ENCODE measurements at regions not wholly inside any gene's neighbourhood (a gene's known extent, or its start where the extent isn't known, plus 50 kb on each side); places are given as distances from the start of the nearest gene placed in this dataset.

DNA sequence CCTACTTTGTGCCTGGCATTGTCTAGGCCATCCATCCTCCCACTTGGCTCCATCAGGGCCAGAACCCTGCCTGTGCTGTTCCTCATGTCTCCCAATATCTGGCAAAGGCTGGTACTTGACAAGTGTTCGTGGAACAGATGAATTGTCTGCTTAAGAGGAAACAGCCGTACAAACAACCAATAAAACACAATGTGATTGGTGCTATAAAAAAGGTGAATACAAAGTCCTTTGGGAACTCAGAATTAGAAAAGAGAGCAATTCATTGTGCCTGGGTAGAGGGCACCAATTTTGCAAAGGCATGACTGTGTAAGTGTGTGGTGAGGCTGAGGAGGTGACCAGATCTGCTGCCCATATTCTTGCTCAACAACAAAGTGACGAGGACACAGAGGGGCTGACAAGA, 164.5 kb upstream of the PPP2R3A start:
- no peaks in the 10 kb centered on the region for H3K27me3 ChIP-seq (ENCODE audit: control insufficient read depth, insufficient read depth, low read length)
- no peaks in the 10 kb centered on the region for H3K36me3 ChIP-seq (ENCODE audit: control insufficient read depth, insufficient read depth, low read length)
- no peak overlapping the region for H3K4me3 ChIP-seq (ENCODE audit: low read length)
- WGBS (ENCODE audit: insufficient coverage), result 50% methylated on average over 1 of the region's 3 CpGs
- no peak for DNase-seq
- H3K4me1 ChIP-seq (ENCODE audit: control insufficient read depth, insufficient read depth, low read length), result no peaks in the 10 kb centered on the region
- H3K27ac ChIP-seq (ENCODE audit: low read length), result no peak overlapping the region
- H3K9me3 ChIP-seq (replicated peaks; ENCODE audit: control insufficient read depth, low read depth, low read length), result no peaks in the 10 kb centered on the region

- 77% methylated on average over 8 of the region's 10 CpGs for WGBS (ENCODE audit: insufficient coverage)
- H3K9me3 ChIP-seq (replicated peaks; ENCODE audit: control insufficient read depth, low read depth, low read length), result no peaks in the 10 kb centered on the region
- H3K36me3 ChIP-seq (ENCODE audit: control insufficient read depth, insufficient read depth, low read length), result no peaks in the 10 kb centered on the region
- H3K27me3 ChIP-seq (ENCODE audit: control insufficient read depth, insufficient read depth, low read length), result no peaks in the 10 kb centered on the region
- no peak overlapping the region for H3K27ac ChIP-seq (ENCODE audit: low read length)
- no peak overlapping the region for H3K4me3 ChIP-seq (ENCODE audit: low read length)
- DNase-seq, result no peak
- H3K4me1 ChIP-seq (ENCODE audit: control insufficient read depth, insufficient read depth, low read length), result no peaks in the 10 kb centered on the region
Observed at GRCh38 chr3:135802171-135802570, 163.4 kb upstream of the PPP2R3A start.

- Histone ChIP-seq H3K9me3 (replicated peaks; ENCODE audit: control insufficient read depth, low read depth, low read length) (no peaks in the 10 kb centered on the region), H3K27me3 (ENCODE audit: control insufficient read depth, insufficient read depth, low read length) (no peaks in the 10 kb centered on the region), H3K4me1 (ENCODE audit: control insufficient read depth, insufficient read depth, low read length) (no peaks in the 10 kb centered on the region), H3K4me3 (ENCODE audit: low read length) (no peak overlapping the region), H3K36me3 (ENCODE audit: control insufficient read depth, insufficient read depth, low read length) (no peaks in the 10 kb centered on the region), H3K27ac (ENCODE audit: low read length) (no peak overlapping the region)
- 85% methylated on average over 2 of the region's 10 CpGs for WGBS (ENCODE audit: insufficient coverage)
- DNase-seq, result no peak
Observed at GRCh38 chr3:135803028-135803692, 162.4 kb upstream of the PPP2R3A start.

DNA sequence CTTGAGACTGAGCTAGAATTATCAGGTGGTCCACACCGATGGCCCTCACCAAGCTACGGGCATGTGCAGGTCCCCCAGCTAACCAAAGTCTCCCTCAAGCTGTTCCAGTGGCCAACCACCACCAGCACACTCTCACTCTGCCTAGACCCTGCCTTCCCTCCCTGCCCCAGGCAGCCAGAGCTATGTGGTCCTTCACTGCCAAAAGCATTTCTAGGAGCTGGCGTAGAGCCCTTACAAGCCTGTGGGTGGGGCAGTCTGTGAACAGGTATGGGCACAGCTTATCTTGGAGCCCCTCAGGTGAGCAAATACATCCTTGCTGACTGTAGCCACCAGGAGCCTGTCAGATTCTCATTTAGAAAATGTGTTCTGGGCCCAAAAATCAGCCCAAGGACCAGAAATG, 159.8 kb upstream of the PPP2R3A start:
- 80% methylated on average over 3 of the region's 3 CpGs for WGBS (ENCODE audit: insufficient coverage)

DNA sequence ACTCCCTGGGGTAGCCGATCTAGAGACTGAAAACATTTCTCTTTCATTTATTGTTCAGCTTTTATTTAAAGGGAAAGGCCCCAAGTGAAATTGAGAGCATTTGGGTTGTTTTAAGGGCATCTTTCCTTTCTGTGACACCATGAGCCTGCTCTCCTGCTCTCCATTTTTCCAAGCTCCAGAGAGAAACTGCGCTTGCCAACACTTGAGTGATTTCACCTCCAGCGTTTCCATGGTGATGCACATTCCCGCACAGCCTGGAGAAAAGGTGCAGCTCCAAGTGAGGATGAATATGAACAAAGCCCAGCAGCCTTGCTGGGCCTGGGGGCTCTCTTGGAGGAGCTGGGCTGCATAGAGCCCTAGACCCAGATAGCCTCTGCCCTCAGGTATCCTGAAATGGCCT, 159.2 kb upstream of the PPP2R3A start:
- Histone ChIP-seq H3K4me3 (ENCODE audit: low read length) (no peak overlapping the region), H3K9me3 (replicated peaks; ENCODE audit: control insufficient read depth, low read depth, low read length) (no peaks in the 10 kb centered on the region), H3K4me1 (ENCODE audit: control insufficient read depth, insufficient read depth, low read length) (no peaks in the 10 kb centered on the region), H3K36me3 (ENCODE audit: control insufficient read depth, insufficient read depth, low read length) (no peaks in the 10 kb centered on the region), H3K27ac (ENCODE audit: low read length) (no peak overlapping the region), H3K27me3 (ENCODE audit: control insufficient read depth, insufficient read depth, low read length) (no peaks in the 10 kb centered on the region)
- peak; percentile 67 for DNase-seq
- WGBS (ENCODE audit: insufficient coverage), result 6% methylated on average over 3 of the region's 4 CpGs

More for the DNA sequence above, 159.8 kb upstream of the PPP2R3A start:
- H3K9me3 ChIP-seq (replicated peaks; ENCODE audit: control insufficient read depth, low read depth, low read length), result no peaks in the 10 kb centered on the region
- H3K4me1 ChIP-seq (ENCODE audit: control insufficient read depth, insufficient read depth, low read length), result no peaks in the 10 kb centered on the region
- DNase-seq, result no peak
- no peaks in the 10 kb centered on the region for H3K27me3 ChIP-seq (ENCODE audit: control insufficient read depth, insufficient read depth, low read length)
- no peak overlapping the region for H3K27ac ChIP-seq (ENCODE audit: low read length)
- H3K4me3 ChIP-seq (ENCODE audit: low read length), result no peak overlapping the region
- no peaks in the 10 kb centered on the region for H3K36me3 ChIP-seq (ENCODE audit: control insufficient read depth, insufficient read depth, low read length)

DNA sequence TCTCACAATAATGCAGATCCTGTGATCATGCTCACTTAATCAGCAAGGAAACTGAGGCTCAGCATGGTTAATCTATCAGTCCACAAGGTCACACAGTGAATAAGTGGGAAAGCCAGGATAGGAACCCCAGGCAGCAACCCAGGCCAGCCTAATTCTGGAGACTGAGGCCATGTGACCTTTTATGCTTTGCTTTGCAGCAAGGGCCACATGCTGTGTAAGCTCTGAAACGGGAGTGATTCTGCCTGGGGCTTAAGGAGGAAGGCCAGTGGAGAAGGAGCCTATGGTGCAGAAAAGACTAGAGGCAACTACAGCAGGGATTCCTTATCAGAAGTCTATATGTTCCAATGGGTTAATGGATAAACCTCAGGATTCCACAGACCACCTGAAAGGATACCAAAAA, 157.6 kb upstream of the PPP2R3A start:
- no peaks in the 10 kb centered on the region for H3K9me3 ChIP-seq (replicated peaks; ENCODE audit: control insufficient read depth, low read depth, low read length)
- 11% methylated on average over 1 of the region's 1 CpG for WGBS (ENCODE audit: insufficient coverage)
- H3K36me3 ChIP-seq (ENCODE audit: control insufficient read depth, insufficient read depth, low read length), result no peaks in the 10 kb centered on the region
- no peaks in the 10 kb centered on the region for H3K4me1 ChIP-seq (ENCODE audit: control insufficient read depth, insufficient read depth, low read length)
- no peak overlapping the region for H3K4me3 ChIP-seq (ENCODE audit: low read length)
- DNase-seq, result no peak
- H3K27me3 ChIP-seq (ENCODE audit: control insufficient read depth, insufficient read depth, low read length), result no peaks in the 10 kb centered on the region
- no peak overlapping the region for H3K27ac ChIP-seq (ENCODE audit: low read length)

DNA sequence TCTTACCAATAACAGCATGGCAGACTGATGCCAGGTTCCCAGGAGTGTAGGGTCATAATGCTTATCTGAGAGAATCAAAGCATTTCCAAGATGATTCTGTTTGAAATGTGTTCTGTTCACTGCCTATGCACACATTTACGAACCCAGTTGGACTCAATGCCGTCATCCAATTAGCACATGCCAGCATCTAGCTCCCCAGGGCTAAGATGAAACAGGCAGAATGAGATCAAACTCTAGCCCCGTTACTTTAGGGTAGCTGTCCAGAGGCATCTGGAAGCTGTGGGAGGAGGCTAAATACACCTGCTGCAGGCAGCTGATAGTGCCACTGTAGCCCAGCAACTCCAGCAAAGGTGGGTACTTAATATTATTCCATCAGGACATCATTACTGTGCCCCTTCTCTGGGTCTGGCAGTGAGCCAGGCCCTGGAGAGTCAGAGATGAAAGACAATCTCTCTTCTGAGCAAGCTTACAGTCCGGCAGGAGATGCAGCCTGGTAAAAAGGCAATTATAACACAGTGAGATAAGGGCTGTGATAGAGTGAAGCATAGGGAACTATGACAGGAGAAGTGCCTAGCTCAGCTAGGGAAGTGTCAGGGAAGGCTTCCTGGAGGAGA, 156.4 kb upstream of the PPP2R3A start:
- no peaks in the 10 kb centered on the region for H3K27me3 ChIP-seq (ENCODE audit: control insufficient read depth, insufficient read depth, low read length)
- no peaks in the 10 kb centered on the region for H3K4me1 ChIP-seq (ENCODE audit: control insufficient read depth, insufficient read depth, low read length)
- H3K4me3 ChIP-seq (ENCODE audit: low read length), result no peak overlapping the region
- no peaks in the 10 kb centered on the region for H3K9me3 ChIP-seq (replicated peaks; ENCODE audit: control insufficient read depth, low read depth, low read length)
- DNase-seq, result no peak
- WGBS (ENCODE audit: insufficient coverage), result 50% methylated on average over 1 of the region's 4 CpGs
- H3K27ac ChIP-seq (ENCODE audit: low read length), result no peak overlapping the region
- H3K36me3 ChIP-seq (ENCODE audit: control insufficient read depth, insufficient read depth, low read length), result no peaks in the 10 kb centered on the region

- Histone ChIP-seq H3K4me3 (ENCODE audit: low read length) (no peak overlapping the region), H3K27me3 (ENCODE audit: control insufficient read depth, insufficient read depth, low read length) (no peaks in the 10 kb centered on the region), H3K27ac (ENCODE audit: low read length) (no peak overlapping the region), H3K9me3 (replicated peaks; ENCODE audit: control insufficient read depth, low read depth, low read length) (no peaks in the 10 kb centered on the region), H3K4me1 (ENCODE audit: control insufficient read depth, insufficient read depth, low read length) (no peaks in the 10 kb centered on the region), H3K36me3 (ENCODE audit: control insufficient read depth, insufficient read depth, low read length) (no peaks in the 10 kb centered on the region)
- WGBS (ENCODE audit: insufficient coverage), result 29% methylated on average over 1 of the region's 8 CpGs
- no peak for DNase-seq
Observed at GRCh38 chr3:135811651-135812050, 153.9 kb upstream of the PPP2R3A start.

DNA sequence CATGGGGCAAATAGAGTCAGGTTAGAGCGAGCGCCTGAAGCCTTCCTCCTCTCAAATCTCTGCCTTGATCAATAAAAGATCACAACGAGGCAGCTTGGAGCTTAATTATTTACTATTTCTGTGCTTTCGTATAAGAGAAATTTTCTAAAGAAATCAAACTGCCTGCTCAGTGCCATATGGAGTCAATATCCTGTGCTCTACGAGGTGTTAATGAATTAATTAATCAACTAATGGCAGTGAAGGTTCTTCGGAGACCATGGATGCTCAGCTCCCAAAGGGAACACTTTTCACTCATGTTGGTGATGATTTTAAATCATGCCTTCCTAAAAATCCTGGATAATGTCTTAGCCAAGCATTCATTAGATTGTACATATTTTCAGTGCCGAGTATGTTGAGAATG, 153.5 kb upstream of the PPP2R3A start:
- 64% methylated on average over 2 of the region's 7 CpGs for WGBS (ENCODE audit: insufficient coverage)
- DNase-seq, result no peak
- Histone ChIP-seq H3K36me3 (ENCODE audit: control insufficient read depth, insufficient read depth, low read length) (no peaks in the 10 kb centered on the region), H3K4me1 (ENCODE audit: control insufficient read depth, insufficient read depth, low read length) (no peaks in the 10 kb centered on the region), H3K9me3 (replicated peaks; ENCODE audit: control insufficient read depth, low read depth, low read length) (no peaks in the 10 kb centered on the region), H3K4me3 (ENCODE audit: low read length) (no peak overlapping the region), H3K27me3 (ENCODE audit: control insufficient read depth, insufficient read depth, low read length) (no peaks in the 10 kb centered on the region), H3K27ac (ENCODE audit: low read length) (no peak overlapping the region)

DNA sequence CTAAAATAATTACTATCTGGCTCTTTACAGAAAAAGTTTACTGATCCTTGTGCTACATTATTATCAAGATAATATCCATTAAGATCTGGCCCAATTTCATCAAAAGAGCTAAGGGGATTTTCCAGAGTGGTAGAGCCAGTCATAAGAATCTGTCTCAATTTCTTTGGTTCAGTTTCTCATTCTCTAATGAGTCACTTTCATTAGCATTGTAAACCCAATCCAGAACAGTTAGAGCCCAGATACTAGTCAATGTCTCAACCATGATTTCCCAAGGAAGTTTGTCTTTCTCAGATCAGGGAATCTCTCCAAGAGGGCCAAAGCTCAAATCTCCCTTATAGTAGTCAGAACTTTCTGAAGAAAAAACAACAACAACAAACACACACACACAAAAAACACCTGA, 131.1 kb upstream of the PPP2R3A start:
- H3K27me3 ChIP-seq (ENCODE audit: control insufficient read depth, insufficient read depth, low read length), result no peaks in the 10 kb centered on the region
- H3K4me1 ChIP-seq (ENCODE audit: control insufficient read depth, insufficient read depth, low read length), result no peaks in the 10 kb centered on the region
- H3K36me3 ChIP-seq (ENCODE audit: control insufficient read depth, insufficient read depth, low read length), result no peaks in the 10 kb centered on the region
- no peaks in the 10 kb centered on the region for H3K9me3 ChIP-seq (replicated peaks; ENCODE audit: control insufficient read depth, low read depth, low read length)
- DNase-seq, result no peak
- no peak overlapping the region for H3K4me3 ChIP-seq (ENCODE audit: low read length)
- no peak overlapping the region for H3K27ac ChIP-seq (ENCODE audit: low read length)

All from muscle of leg (tissue), 3 donors.